ENCODE measurements at regions not wholly inside any gene's neighbourhood (a gene's known extent, or its start where the extent isn't known, plus 50 kb on each side); places are given as distances from the start of the nearest gene placed in this dataset.

DNA sequence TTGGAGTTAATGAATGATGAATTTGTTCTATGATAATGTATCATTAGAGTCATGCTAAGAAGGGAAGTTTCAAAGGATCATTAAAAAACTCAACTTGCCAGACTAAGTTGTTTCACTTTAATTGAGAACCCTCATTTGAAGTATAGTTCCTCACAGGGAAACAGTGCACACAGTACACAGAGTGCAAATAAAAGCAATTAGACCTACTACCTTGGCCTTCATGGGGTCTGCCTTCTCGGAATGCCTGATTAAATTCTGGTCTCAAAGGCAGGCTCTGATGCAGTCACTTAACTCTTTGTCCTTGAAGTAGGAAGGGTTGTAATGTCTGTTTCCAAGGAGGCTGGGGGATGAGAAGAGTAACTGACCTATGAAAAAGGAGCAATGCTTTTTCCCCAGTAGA is 457.3 kb downstream of the TBC1D32 start (continued):
- TF ChIP-seq EED (CRISPR knock-in tag; IDR thresholded peaks at IDR 0.05) (no peak), NFKBIZ (CRISPR knock-in tag; IDR thresholded peaks at IDR 0.05) (no peak), TOPORS (CRISPR knock-in tag; IDR thresholded peaks at IDR 0.05) (no peak)
- TF ChIP-seq, protein P1, sequence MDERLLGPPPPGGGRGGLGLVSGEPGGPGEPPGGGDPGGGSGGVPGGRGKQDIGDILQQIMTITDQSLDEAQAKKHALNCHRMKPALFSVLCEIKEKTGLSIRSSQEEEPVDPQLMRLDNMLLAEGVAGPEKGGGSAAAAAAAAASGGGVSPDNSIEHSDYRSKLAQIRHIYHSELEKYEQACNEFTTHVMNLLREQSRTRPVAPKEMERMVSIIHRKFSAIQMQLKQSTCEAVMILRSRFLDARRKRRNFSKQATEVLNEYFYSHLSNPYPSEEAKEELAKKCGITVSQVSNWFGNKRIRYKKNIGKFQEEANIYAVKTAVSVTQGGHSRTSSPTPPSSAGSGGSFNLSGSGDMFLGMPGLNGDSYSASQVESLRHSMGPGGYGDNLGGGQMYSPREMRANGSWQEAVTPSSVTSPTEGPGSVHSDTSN (CRISPR knock-in tag; IDR thresholded peaks at IDR 0.05) = no peak

DNA sequence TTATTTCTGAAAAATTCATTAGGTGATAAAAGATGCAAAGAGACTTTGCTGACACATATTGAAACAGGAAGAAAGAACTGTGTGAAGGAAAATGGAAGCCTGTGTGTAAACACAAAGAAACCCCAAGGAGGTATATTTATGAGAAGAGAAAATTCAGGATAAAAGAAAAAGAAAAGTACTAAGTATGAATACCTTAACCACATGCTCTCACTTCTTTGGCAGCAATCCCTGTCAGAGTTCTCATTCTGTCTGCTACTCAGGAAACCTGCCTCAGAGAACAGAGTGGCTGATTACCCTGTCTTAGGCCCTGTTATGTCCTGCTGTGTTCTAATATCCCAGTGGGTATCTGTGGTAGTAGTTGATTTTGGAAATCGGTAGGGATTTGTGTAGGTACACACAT is 457.9 kb downstream of the TBC1D32 start:
- DNase-seq (ENCODE audit: low spot score) (no peak), FAIRE-seq (no peak), ATAC-seq (no peak)
- CTCF ChIA-PET (ENCODE audit: low intra/inter-chr PET ratio, low total read pairs) = no interaction called here
- POLR2A ChIA-PET = no interaction called here
- Histone ChIP-seq H3K9me3 (ENCODE audit: low read length) (no peaks in the 10 kb centered on the region), H3K4me3 (replicated peaks in 1 of 3; ENCODE audit: insufficient read depth in 1 of 3, low read depth in 2 of 3, low read length in 3 of 3) (no peak overlapping the region), H3K4me1 (ENCODE audit: insufficient read depth, low read length) (no peaks in the 10 kb centered on the region), H3K27ac (ENCODE audit: extremely low read length, insufficient read depth, low read length) (no peak overlapping the region), H3K79me2 (ENCODE audit: insufficient read depth, low read length) (no peaks in the 10 kb centered on the region), H3K27me3 (ENCODE audit: control insufficient read depth in 1 of 2, insufficient read depth in 2 of 2, low read length in 2 of 2) (peaks cover 0 to under 1% of the 10 kb centered on the region in 2 experiments; a peak in 2 of 5 replicates), H3K4me2 (ENCODE audit: low read depth, low read length) (no peak overlapping the region), H4K20me1 (ENCODE audit: insufficient read depth, low read length) (no peaks in the 10 kb centered on the region), H3K36me3 (replicated peaks in 1 of 2; ENCODE audit: control insufficient read depth in 1 of 2, insufficient read depth in 2 of 2, low read length in 2 of 2) (no peaks in the 10 kb centered on the region), H2AFZ (ENCODE audit: low read length) (no peak overlapping the region), H3K9ac (ENCODE audit: insufficient read depth, low read depth, low read length) (no peak overlapping the region)
- no TSS peak for BruUV-seq (replicated peaks)
- 0% methylated on average over 1 of the region's 1 CpG for WGBS (ENCODE audit: low lambda C conversion rate)
- intact Hi-C loops (cut with micrococcal nuclease; ENCODE audit: unreplicated experiment) = no loop called here
- in situ Hi-C loops (cut with HindIII; ENCODE audit: extremely low pct_ligation_motif_present, low pct_unique_long_range_greater_than_20kb) = no loop called here
- TF ChIP-seq ZBTB7A (CRISPR knock-in tag; IDR thresholded peaks at IDR 0.05) = no peak
- TF ChIP-seq, protein P2, sequence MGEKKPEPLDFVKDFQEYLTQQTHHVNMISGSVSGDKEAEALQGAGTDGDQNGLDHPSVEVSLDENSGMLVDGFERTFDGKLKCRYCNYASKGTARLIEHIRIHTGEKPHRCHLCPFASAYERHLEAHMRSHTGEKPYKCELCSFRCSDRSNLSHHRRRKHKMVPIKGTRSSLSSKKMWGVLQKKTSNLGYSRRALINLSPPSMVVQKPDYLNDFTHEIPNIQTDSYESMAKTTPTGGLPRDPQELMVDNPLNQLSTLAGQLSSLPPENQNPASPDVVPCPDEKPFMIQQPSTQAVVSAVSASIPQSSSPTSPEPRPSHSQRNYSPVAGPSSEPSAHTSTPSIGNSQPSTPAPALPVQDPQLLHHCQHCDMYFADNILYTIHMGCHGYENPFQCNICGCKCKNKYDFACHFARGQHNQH (CRISPR knock-in tag; IDR thresholded peaks at IDR 0.05) = no peak
- no peak for TF ChIP-seq TP53 (CRISPR knock-in tag; conservative IDR thresholded peaks at IDR 0.05)
- TF ChIP-seq, protein P3, sequence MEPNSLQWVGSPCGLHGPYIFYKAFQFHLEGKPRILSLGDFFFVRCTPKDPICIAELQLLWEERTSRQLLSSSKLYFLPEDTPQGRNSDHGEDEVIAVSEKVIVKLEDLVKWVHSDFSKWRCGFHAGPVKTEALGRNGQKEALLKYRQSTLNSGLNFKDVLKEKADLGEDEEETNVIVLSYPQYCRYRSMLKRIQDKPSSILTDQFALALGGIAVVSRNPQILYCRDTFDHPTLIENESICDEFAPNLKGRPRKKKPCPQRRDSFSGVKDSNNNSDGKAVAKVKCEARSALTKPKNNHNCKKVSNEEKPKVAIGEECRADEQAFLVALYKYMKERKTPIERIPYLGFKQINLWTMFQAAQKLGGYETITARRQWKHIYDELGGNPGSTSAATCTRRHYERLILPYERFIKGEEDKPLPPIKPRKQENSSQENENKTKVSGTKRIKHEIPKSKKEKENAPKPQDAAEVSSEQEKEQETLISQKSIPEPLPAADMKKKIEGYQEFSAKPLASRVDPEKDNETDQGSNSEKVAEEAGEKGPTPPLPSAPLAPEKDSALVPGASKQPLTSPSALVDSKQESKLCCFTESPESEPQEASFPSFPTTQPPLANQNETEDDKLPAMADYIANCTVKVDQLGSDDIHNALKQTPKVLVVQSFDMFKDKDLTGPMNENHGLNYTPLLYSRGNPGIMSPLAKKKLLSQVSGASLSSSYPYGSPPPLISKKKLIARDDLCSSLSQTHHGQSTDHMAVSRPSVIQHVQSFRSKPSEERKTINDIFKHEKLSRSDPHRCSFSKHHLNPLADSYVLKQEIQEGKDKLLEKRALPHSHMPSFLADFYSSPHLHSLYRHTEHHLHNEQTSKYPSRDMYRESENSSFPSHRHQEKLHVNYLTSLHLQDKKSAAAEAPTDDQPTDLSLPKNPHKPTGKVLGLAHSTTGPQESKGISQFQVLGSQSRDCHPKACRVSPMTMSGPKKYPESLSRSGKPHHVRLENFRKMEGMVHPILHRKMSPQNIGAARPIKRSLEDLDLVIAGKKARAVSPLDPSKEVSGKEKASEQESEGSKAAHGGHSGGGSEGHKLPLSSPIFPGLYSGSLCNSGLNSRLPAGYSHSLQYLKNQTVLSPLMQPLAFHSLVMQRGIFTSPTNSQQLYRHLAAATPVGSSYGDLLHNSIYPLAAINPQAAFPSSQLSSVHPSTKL (CRISPR knock-in tag; IDR thresholded peaks at IDR 0.05) = no peak
- no peak for TF ChIP-seq ZNF496 (CRISPR knock-in tag; IDR thresholded peaks at IDR 0.05; ENCODE audit: insufficient replicate concordance)
- TF ChIP-seq, protein P4, sequence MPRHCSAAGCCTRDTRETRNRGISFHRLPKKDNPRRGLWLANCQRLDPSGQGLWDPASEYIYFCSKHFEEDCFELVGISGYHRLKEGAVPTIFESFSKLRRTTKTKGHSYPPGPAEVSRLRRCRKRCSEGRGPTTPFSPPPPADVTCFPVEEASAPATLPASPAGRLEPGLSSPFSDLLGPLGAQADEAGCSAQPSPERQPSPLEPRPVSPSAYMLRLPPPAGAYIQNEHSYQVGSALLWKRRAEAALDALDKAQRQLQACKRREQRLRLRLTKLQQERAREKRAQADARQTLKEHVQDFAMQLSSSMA (CRISPR knock-in tag; IDR thresholded peaks at IDR 0.05) = no peak
- TF ChIP-seq, protein P5, sequence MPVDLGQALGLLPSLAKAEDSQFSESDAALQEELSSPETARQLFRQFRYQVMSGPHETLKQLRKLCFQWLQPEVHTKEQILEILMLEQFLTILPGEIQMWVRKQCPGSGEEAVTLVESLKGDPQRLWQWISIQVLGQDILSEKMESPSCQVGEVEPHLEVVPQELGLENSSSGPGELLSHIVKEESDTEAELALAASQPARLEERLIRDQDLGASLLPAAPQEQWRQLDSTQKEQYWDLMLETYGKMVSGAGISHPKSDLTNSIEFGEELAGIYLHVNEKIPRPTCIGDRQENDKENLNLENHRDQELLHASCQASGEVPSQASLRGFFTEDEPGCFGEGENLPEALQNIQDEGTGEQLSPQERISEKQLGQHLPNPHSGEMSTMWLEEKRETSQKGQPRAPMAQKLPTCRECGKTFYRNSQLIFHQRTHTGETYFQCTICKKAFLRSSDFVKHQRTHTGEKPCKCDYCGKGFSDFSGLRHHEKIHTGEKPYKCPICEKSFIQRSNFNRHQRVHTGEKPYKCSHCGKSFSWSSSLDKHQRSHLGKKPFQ (CRISPR knock-in tag; IDR thresholded peaks at IDR 0.05; ENCODE audit: insufficient replicate concordance) = no peak
- TF ChIP-seq ARNTL (CRISPR knock-in tag; IDR thresholded peaks at IDR 0.05) = no peak
